ENCODE measurements at regions not wholly inside any gene's neighbourhood (a gene's known extent, or its start where the extent isn't known, plus 50 kb on each side); places are given as distances from the start of the nearest gene placed in this dataset.

- TF ChIP-seq EZH2phosphoT487 (IDR thresholded peaks at IDR 0.05; ENCODE audit: insufficient read depth, low read depth) (no peak), EZH2 (IDR thresholded peaks at IDR 0.05; ENCODE audit: insufficient read depth, poor library complexity, severe bottlenecking) (no peak)
Observed at GRCh38 chr10:130545122-130545521, 408.9 kb downstream of the GLRX3 start.

Data from GM23248 (cell line).